Neuron (in vitro differentiated cells): ENCODE measurements at regions not wholly inside any gene's neighbourhood (a gene's known extent, or its start where the extent isn't known, plus 50 kb on each side); places are given as distances from the start of the nearest gene placed in this dataset.

ENCODE experiments used
- H2AFZ ChIP-seq: one replicate; pipeline ENCODE4 v1.6.1; 2013; ENCODE audit warnings: low read depth, mild to moderate bottlenecking, inconsistent platforms, low read length, moderate library complexity
- H3K27me3 ChIP-seq: one replicate; pipeline ENCODE4 v1.6.1; 2013; ENCODE audit warnings: low read length; ENCODE audit not compliant: insufficient read depth
- H3K36me3 ChIP-seq: one replicate; pipeline ENCODE4 v1.6.1; 2013; ENCODE audit warnings: low read length; ENCODE audit not compliant: insufficient read depth
- H3K4me1 ChIP-seq: one replicate; pipeline ENCODE4 v1.6.1; 2013; ENCODE audit warnings: low read length; ENCODE audit not compliant: insufficient read depth
- H3K4me3 ChIP-seq: 2 replicates; pipeline ENCODE4 v1.5.1; 2013; ENCODE audit warnings: mild to moderate bottlenecking, low read length, moderate library complexity
- H3K9me3 ChIP-seq: one replicate; pipeline ENCODE4 v1.6.1; 2013; ENCODE audit warnings: low read length

DNA sequence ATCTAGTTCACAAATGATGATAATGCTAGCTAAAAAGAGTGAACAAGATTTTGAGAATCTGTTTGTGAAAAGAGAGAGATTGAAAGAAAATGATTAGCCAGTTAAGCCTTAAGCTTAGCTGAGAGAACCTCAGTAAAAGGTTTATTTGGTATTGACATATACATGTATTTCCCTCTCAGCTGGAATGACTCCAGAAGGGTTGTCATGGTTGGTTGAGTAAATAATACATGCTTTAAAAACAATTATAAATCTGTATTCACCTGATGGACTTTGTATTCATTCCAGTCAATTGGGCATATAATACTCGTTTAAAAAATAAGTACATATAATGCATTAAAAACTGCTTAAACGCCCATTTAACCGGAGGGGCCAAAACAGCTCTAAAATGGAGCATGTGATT, 181.4 kb downstream of the GRB14 start:
- Histone ChIP-seq H3K27me3 (no peaks in the 10 kb centered on the region), H2AFZ (no peak overlapping the region), H3K4me1 (peaks cover 5% of the 10 kb centered on the region), H3K36me3 (no peaks in the 10 kb centered on the region), H3K4me3 (no peak overlapping the region), H3K9me3 (no peaks in the 10 kb centered on the region)

DNA sequence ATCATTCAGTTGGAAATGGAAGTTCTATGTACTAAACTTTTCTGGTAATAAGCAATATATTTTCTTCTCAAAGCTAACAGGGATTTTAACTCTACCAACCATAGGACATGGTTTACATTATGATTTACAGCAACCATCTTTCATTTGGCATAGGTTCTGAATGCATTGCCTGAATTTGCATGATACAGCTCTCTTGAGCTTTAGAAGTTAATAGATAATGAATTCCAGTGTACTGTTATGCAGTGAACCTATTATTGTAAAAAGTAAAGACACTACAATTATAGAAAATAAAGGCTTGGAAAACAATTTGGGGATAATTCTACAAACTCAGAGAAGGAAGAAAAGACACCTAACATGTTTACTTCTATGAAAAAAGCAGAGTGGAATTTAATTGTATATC, 182.0 kb downstream of the GRB14 start:
- Histone ChIP-seq H2AFZ (no peak overlapping the region), H3K4me3 (no peak overlapping the region), H3K9me3 (no peaks in the 10 kb centered on the region), H3K4me1 (peaks cover 5% of the 10 kb centered on the region), H3K27me3 (no peaks in the 10 kb centered on the region), H3K36me3 (no peaks in the 10 kb centered on the region)

- no peaks in the 10 kb centered on the region for H3K36me3 ChIP-seq
- no peaks in the 10 kb centered on the region for H3K27me3 ChIP-seq
- peaks cover 5% of the 10 kb centered on the region for H3K4me1 ChIP-seq
- no peak overlapping the region for H3K4me3 ChIP-seq
- H3K9me3 ChIP-seq = no peaks in the 10 kb centered on the region
- H2AFZ ChIP-seq = no peak overlapping the region
Measured at GRCh38 chr2:164438490-164439205, 182.6 kb downstream of the GRB14 start.

DNA sequence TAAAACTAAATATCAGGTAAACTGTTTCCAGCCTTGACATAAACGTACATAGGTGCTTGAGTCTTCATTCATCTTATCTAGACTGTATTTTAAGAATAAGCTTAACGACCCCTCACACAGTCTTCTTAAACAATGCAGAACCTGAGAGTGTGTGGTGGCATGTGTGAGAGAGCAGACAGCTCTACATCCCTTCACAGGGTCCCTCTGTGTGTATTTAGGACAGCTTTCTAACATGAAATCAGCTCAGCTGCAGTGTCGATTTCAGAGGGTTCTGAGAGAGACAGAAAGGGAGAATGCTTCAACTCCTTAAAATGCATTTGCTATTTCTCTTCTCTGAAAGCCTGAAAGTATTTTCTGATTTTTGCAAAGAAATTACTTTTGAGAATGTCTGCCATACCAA, 185.2 kb downstream of the GRB14 start:
- Histone ChIP-seq H2AFZ (peak overlapping the region; percentile 51), H3K4me1 (peaks cover 5% of the 10 kb centered on the region), H3K9me3 (no peaks in the 10 kb centered on the region), H3K36me3 (no peaks in the 10 kb centered on the region), H3K27me3 (no peaks in the 10 kb centered on the region), H3K4me3 (no peak overlapping the region)

- no peaks in the 10 kb centered on the region for H3K27me3 ChIP-seq
- H2AFZ ChIP-seq = no peak overlapping the region
Measured at GRCh38 chr2:164430166-164430783, 191.0 kb downstream of the GRB14 start.

GRCh38 chr2:164429354-164429753, 191.9 kb downstream of the GRB14 start:
- H3K9me3 ChIP-seq = no peaks in the 10 kb centered on the region
- peaks cover 17% of the 10 kb centered on the region for H3K4me1 ChIP-seq
- no peaks in the 10 kb centered on the region for H3K36me3 ChIP-seq
- no peaks in the 10 kb centered on the region for H3K27me3 ChIP-seq
- H2AFZ ChIP-seq = peak overlapping the region; percentile 9
- no peak overlapping the region for H3K4me3 ChIP-seq

More at GRCh38 chr2:164430166-164430783, 191.0 kb downstream of the GRB14 start:
- no peaks in the 10 kb centered on the region for H3K9me3 ChIP-seq
- no peaks in the 10 kb centered on the region for H3K36me3 ChIP-seq
- H3K4me3 ChIP-seq = no peak overlapping the region
- H3K4me1 ChIP-seq = peaks cover 12% of the 10 kb centered on the region

- Histone ChIP-seq H3K9me3 (no peaks in the 10 kb centered on the region), H2AFZ (no peak overlapping the region), H3K4me3 (no peak overlapping the region), H3K36me3 (no peaks in the 10 kb centered on the region), H3K27me3 (no peaks in the 10 kb centered on the region), H3K4me1 (peaks cover 17% of the 10 kb centered on the region)
Measured at GRCh38 chr2:164427111-164427510, 194.2 kb downstream of the GRB14 start.

GRCh38 chr2:164420787-164421186, 200.5 kb downstream of the GRB14 start:
- H3K4me1 ChIP-seq = peaks cover 7% of the 10 kb centered on the region
- H3K4me3 ChIP-seq = no peak overlapping the region
- no peaks in the 10 kb centered on the region for H3K27me3 ChIP-seq
- H3K36me3 ChIP-seq = no peaks in the 10 kb centered on the region
- H2AFZ ChIP-seq = no peak overlapping the region
- no peaks in the 10 kb centered on the region for H3K9me3 ChIP-seq

GRCh38 chr2:164412831-164413230, 208.5 kb downstream of the GRB14 start:
- Histone ChIP-seq H3K36me3 (no peaks in the 10 kb centered on the region), H3K27me3 (no peaks in the 10 kb centered on the region), H2AFZ (no peak overlapping the region), H3K4me3 (no peak overlapping the region), H3K4me1 (no peaks in the 10 kb centered on the region), H3K9me3 (no peaks in the 10 kb centered on the region)

GRCh38 chr2:164389411-164389810, 231.9 kb downstream of the GRB14 start:
- no peaks in the 10 kb centered on the region for H3K27me3 ChIP-seq
- no peak overlapping the region for H3K4me3 ChIP-seq
- no peaks in the 10 kb centered on the region for H3K9me3 ChIP-seq
- H3K36me3 ChIP-seq = no peaks in the 10 kb centered on the region
- H2AFZ ChIP-seq = no peak overlapping the region
- H3K4me1 ChIP-seq = peaks cover 14% of the 10 kb centered on the region

GRCh38 chr2:164388511-164388910, 232.8 kb downstream of the GRB14 start:
- peaks cover 14% of the 10 kb centered on the region for H3K4me1 ChIP-seq
- H3K36me3 ChIP-seq = no peaks in the 10 kb centered on the region
- no peaks in the 10 kb centered on the region for H3K27me3 ChIP-seq
- H3K4me3 ChIP-seq = no peak overlapping the region
- H2AFZ ChIP-seq = peak overlapping the region; percentile 23
- no peaks in the 10 kb centered on the region for H3K9me3 ChIP-seq

- Histone ChIP-seq H3K36me3 (no peaks in the 10 kb centered on the region), H3K4me1 (peaks cover 14% of the 10 kb centered on the region), H3K4me3 (no peak overlapping the region)
Measured at GRCh38 chr2:164386231-164386630, 235.1 kb downstream of the GRB14 start.

DNA sequence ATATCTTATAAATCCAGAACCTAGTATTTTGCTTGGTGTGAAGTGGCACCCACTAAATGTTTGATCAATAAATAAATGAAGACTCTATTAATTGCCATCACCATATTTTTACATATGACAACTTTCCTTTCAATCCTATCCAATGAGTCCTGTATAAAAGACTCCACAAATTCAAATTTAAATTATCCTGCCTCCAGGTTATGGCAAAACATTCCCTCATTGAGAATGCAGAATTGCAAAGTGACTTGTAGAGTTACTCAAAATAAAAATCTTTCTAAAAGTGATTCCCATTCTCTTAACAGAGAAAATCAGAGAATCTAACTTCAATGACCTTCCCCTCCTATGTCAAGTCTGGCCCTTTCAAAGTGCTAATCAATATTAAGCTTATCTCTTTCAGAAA, 236.8 kb downstream of the GRB14 start:
- Histone ChIP-seq H2AFZ (no peak overlapping the region), H3K4me1 (peaks cover 13% of the 10 kb centered on the region), H3K36me3 (no peaks in the 10 kb centered on the region), H3K9me3 (no peaks in the 10 kb centered on the region), H3K4me3 (no peak overlapping the region), H3K27me3 (no peaks in the 10 kb centered on the region)

More at GRCh38 chr2:164386231-164386630, 235.1 kb downstream of the GRB14 start:
- H2AFZ ChIP-seq = no peak overlapping the region
- no peaks in the 10 kb centered on the region for H3K9me3 ChIP-seq
- H3K27me3 ChIP-seq = no peaks in the 10 kb centered on the region
